ENCODE measurements at regions not wholly inside any gene's neighbourhood (a gene's known extent, or its start where the extent isn't known, plus 50 kb on each side); places are given as distances from the start of the nearest gene placed in this dataset.

DNA sequence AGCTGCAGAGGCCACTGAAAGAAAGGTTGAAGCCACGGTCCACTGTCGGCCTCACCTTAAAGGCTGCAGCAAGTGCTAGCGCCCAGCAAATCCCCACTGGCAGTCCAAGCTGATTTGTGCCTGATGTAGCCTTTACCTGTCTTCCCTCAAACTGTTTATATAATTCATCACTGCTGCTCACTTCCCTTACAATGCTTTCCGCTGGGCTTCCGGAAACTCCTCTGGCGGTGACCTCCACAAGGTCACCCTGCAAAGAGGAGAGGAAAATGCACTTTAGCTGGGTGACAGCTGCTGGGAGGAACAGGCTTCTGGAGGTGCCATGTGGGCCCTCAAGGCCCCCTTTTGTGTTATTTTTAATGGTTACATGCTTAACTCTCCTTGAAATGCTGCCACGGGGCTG is 126.2 kb downstream of the CMPK2 start:
- DNase-seq (ENCODE audit: low spot score), result no peak

DNA sequence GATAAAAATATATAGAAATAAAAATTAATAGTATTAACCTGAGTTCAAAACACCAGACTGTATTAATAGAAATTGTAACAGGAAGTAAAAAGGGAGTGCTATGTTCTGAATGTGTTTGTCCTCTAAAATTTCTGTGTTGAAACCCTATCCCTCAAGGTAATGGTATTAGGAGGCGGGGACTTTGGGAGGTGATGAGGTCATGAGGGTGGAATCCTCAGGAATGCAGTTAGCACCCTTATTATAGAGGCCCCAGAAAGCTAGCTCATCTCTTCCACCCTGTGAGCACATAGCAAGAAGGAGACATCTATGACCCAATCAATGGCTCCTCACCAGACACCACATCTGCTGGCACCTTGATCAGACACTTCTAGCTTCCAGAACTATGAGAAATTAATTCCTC is 124.5 kb downstream of the CMPK2 start:
- DNase-seq (ENCODE audit: low spot score), result no peak

DNA sequence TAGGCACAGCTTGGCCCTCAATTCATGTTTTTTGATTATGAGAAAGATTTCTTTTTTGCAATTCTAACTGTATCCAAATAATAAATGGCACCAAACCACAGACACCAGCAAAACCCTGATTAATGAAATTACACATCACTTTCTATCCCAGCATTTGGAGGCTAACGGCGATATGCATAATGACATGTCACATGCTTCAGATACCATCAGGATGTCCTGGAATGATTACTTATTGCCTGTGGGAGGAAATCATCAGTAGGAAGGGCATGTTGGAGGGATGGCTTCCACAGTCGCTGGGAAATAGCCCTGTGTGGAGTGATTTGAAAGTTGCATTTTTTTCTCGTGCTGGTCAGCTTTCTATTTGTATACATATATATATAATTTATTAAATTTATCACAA is 121.7 kb downstream of the CMPK2 start:
- DNase-seq (ENCODE audit: low spot score), result no peak

DNA sequence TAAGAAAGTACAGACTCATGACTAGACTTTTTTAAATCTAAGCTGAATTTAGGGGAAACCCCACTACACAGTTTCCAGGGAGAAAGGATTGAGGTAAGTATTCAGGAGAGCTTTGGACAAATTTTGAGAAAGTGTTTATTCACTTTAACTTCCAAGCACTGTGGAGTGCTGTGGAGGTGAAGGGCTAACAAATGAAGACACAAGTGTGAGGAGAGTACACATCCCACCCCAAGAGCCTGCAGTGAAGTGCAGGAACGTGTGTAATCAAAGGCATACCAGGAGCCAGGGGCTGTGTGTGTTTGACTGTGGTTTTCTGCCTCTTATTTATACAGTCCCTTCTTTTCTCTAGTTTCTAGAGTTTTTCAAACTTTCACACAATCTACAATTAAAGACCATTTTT is 118.3 kb downstream of the CMPK2 start:
- DNase-seq (ENCODE audit: low spot score), result no peak

DNA sequence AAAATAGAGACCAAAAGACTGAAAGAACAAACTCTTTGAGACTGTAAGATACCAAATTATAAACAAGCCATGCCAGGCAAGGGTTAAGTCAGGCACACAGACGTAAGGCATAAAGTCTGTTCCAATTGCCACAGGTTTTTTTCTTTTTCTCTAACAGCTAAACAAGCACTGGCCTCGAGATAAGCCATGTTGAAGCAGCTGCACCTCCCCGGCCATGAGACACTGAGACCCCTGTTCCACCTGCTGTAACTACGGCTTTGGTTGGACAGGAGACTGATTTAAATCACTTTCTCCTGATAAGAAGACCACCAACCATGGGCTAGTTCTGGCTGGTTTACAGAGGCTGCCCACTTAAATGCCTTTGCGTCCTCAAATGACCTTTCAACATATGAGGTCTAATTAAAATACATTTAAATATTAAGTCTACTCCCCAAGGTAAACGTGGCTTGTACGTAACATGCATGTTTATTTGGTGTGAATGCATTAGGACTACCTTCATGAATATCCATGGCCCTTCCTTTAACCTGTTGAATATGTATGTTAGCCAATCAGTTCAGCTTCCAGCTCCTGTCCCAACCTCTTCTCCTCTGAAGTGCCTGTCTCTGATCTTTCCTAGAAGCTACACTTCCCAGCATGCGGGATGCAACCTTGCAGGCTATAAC is 117.2 kb downstream of the CMPK2 start:
- DNase-seq (ENCODE audit: low spot score), result no peak

DNA sequence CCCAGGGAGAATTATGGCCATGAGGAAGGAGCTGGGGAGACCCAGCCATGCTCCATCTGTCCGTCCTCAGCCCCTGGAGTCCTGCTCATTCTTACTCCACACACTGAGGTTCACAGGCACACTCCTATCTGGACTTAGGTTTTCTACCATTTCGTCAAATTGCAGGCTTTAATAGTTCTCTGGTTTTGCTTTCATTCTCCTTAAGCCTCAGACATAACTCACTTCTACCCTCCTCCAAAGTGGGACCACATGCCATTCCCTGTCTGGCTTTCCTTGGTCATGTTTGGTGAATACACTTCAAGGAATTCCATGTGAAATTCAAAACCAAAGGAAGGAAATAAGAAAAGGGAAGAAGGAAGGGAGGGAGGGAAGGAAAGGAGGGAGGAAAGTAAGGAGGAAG is 115.7 kb downstream of the CMPK2 start:
- DNase-seq (ENCODE audit: low spot score), result no peak

DNA sequence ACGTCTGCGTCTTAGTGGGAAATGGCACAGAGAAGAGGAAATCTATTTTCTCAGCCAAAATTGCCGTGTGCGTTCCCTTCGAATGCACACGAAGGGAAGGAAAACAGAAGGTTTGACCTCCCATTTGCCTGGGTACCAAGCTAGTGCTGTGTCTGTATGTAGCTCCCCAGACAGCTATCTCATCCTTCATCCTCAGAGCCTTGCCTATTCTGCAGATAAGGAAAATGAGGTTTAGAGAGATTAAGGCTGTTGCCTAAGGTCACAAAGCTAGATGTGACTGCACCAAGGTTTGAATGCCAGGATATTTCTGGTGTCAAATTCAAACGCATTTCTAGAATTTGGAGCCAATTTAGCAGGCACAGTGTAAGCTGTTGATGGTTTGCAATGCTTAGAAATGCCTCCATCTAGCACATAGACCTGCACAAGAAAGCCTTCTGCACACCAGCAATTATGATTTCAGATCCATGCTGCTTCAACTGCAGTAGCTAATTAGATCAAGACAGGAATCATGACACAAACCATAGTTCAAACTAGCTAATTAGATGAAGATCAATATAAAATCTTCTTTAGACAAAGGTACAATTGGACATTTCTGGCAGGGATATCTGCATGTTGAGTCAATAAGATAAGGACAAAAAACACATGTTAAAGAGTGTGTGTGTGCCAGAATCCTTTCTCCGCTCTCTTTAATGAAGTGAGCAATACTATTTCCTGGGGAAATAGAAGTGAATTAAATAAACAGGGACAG is 115.1 kb downstream of the CMPK2 start:
- no peak for DNase-seq (ENCODE audit: low spot score)

DNA sequence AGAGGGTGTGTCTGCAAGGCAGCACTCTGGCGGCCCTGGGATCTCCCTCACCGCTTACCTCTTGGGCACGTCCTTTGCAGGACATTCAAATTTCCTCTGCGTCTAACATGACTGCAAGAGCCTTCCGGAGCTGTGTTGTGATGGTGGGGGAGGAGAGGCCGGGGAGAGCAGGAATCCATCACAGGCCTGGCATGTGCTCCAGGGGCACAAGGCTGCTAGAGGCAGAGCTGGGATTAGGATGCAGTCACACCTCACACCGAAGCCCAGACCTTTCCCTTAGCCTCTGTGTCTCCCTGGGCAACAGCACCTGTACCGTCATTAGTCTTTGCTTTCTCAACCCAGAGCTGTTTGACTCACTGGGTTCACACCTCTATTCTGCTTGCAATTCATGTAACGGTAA is 111.3 kb downstream of the CMPK2 start:
- no peak for DNase-seq (ENCODE audit: low spot score)

DNA sequence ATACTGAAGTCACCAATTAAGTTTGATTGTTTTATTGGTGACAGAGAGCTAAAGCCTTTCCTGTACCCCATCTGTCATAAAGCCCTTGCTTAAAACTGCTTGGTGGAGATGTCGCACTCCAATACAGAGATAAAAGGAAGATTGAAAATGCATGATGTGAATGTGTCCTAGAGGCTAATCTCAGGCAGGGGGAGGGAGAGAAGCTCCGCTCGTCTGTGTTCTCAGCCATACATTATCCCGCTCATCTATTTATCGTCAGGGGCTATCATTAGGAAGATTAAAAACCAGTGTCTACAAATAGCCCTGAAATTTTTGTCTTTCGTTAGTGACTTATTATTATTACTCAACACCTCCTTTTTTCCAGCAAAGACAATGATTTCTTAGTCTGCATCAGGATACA is 110.3 kb downstream of the CMPK2 start:
- no peak for DNase-seq (ENCODE audit: low spot score)

DNA sequence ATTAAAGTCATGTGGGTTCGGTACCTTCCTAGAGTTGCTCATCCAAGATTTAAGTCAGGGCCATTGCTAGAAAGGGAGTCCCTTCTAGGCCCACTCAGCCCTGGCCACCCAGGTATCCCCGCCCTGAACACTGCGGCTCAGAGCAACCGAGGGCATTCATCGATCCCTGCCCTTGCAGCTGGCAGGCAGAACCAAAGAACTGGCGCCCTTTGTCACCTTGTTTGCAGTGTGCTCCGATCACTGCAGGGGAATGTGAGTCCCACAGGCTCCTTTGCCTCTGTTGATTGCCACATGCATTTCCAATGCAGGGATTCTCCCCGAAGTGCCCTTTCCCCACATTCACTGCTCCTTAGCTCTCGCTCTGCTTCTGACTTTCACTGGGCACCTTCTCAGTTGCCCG is 108.5 kb downstream of the CMPK2 start:
- no peak for DNase-seq (ENCODE audit: low spot score)

DNA sequence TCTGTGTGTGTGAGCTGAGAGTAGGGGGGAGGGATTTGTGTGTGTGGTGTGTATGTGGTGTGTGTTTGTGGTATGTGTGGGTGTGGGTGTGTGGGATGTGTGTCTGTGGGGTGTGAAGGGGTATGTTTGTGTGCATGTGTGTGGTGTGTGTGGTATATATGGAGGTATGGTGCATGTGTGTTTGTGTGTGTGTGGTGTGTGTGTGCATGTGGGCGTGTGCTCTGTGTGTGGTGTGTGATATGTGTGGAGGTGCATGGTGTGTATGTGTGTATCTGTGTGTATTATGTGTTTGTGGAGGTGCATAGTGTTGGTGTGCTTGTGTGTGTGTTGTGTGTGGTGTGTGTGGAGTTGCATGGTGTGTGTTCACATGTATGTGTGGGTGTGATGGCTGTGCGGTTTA is 106.0 kb downstream of the CMPK2 start:
- no peak for DNase-seq (ENCODE audit: low spot score)

DNA sequence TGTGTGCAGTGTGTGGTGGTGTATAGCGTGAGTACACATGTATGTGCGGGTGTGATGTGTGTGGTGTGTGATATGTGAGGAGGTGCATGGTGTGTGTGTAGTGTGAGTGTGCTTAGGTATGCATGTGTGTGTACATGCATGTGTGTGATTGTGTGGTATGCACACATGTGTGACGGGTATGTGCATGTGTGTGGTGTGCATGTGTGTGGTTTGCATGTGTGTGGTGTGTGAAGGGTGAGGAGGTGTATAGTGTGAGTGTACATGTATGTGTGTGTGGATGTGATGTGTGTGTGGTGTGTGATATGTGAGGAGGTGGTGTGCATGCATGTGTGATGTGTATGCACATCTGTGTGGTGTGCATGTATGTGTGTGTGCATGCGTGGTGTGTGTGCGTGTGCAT is 105.6 kb downstream of the CMPK2 start:
- no peak for DNase-seq (ENCODE audit: low spot score)

DNA sequence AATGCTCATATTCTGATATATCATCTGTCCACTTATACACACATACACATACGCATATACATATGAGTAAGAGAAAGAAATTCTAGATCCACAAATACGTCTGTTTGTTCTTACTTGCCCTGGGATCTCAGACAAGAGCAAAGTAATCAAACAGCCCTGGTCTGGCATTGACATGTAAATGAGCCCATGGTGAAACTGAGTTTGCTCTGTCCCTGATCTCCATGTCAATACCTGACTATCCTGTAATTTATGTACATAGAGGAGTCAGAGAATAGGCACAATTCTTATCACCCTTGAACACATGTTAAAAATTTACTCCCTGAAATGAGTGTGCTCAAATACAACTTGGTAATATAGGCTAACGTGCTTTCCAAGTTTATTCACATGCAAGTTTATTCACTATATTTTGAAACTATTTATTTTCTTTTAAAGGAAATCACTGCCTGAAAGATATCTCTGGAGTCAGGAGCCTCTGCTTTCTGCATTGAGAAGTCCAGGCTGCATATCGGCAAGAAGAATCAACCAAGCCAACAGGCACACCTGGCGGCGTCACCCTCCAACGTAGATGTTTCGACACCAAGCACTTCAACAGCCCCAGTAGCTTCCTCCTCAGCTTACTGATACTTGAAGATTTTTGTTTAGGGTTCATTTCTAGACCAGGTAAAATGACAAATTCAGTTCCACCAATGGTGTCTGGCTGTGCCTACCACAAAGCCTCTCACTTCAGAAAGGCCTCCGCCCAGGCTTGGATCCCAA is 100.6 kb downstream of the CMPK2 start:
- no peak for DNase-seq (ENCODE audit: low spot score)

DNA sequence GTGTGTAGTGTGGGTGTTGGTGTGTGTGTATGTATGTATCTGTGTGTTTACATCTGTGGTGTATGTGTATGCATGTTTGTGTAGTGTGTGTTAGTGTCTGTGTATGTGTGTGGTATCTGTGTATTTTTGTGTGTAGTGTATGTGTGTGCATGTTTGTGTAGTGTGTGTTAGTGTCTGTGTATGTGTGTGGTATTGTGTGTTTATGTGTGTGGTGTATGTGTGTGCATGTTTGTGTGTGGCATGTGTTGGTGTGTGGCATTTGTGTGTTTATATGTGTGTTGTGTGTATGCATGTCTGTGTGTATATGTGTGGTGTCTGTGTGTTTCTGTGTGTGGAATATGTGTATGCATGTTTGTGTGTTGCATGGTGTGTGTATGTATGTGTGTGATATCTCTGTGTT is 96.4 kb downstream of the CMPK2 start:
- no peak for DNase-seq (ENCODE audit: low spot score)

DNA sequence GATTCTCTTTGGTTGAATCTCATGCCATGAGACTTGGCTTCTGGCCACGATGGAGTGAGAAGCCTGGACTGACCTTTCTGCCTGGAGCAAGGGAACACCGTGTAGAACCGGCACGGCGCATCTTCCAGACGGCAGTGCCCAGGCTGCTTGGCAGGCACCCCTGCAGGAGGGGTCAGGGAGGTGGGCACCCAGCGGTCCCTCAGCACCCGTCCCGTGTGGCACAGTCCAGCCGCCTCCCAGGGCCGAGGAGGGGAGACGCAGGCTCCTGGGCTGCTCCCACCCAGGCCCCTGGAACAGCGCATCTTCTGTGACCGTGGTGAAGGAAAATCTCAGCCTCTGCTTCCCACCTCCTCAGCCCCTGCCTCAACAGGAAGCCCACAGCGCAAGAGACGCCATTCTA is 95.7 kb downstream of the CMPK2 start:
- DNase-seq (ENCODE audit: low spot score), result no peak

DNA sequence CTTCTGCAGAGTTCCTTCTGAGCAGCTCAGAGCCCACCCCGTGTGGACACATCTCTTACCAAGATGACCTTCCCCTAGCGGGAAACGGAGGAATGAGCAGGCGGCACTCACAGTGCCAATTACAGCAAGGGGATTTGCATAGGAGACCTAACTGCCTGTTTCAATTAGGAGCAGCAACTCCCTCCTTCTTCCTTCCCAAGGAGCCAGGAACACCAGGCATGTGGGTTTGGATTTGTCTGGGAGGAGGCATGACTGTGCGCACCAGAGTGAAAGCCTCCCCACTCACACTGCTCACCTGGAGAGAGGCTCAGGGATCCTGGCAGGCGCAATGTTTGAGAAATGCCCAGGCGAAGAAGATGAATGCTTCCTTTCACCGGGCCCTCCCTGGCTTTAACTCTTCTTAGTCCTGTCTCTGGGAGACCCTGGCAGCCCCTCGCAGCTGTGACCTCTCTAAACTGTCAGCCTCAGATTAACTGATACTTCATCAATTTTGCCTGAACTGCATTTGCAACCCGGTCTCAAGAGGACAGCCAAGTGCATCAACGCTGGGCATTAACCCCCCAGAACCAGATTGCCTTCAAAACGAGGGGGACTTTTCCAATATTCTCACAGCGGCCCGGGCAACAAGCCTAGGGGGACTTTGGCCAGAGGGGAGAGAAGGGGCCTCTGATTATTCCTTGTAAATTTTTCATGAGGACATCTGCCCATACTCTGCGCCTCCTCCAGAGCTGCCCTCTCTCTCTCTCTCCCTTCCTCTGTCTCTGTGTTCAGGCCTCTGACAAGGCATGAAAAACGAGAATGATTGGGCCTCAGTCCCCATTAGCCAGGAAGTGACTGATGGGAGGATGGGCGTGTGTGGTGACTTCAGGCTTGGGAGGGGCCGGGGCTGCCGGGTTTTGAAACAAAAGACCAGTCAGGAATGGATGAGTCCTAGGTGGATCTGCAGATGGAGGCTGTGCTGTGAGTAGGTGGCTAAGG is 93.8 kb downstream of the CMPK2 start:
- peak; percentile 6 for DNase-seq (ENCODE audit: low spot score)

DNA sequence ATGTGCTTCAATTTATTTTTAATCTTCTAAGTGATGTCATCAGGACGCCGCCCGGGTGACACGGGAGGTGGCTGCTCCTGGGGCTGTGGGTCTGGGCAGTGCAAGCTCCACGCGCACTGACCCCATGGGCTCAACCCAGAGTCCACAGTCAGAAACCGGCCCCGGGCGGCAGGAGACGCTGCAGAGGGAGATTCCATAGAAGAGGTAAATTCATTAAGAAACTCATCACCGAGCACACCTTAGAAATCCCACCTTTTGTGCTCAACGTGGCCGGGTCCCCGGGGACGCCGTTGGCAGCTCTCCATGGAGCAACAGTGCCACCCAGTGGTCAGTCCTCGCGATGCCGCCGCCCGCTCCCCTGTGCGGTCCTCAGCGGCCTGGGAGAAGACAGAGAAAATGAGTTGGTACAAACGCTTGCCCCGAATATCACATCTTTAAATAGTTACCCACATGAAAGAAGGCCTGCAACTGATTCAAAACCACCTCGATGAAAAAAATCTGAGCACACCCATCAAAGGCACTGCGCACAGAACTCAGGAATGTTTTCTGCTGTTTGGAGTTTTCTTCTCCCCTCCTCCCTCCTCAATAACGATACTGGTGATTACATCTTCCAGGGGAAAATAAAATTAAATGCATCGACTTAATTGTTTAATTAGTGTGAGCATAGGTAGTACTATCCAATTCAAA is 92.6 kb downstream of the CMPK2 start:
- peak; percentile 12 for DNase-seq (ENCODE audit: low spot score)

DNA sequence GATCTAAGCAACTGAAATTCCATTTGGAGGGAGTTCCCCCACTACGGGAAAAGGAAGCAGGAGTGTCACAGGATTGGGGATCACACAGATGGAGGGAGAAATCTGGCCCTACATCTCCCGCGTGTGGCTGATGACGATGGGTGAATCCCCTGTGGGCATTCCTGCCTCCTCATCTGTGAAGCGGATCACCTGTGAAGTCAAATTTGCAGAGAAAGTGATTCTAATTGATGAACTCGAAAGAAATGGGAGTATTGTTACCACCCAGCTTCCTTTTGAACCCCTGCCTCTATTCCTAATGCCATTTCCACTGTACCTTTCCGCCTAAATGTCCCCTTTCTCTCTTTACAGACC is 92.0 kb downstream of the CMPK2 start:
- DNase-seq (ENCODE audit: low spot score), result no peak

DNA sequence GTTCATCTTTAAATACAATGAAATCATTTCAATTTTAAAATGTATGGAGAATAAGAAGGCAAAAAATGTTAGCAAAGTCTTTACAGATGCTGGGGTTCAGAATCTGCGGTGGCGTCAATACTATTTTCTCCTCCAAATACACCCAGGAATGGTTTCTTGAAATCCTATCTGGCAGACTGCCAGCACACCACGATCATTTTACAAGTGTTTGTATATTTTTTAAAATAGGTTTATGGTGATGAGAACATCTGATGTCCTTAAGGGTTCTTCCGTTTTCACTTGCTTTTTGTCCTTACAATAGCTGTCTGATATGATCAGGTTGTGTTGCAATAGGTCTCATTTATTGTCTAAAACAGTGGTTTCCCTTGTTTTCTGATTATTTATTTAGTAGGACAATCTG is 89.6 kb downstream of the CMPK2 start:
- DNase-seq (ENCODE audit: low spot score), result no peak

DNA sequence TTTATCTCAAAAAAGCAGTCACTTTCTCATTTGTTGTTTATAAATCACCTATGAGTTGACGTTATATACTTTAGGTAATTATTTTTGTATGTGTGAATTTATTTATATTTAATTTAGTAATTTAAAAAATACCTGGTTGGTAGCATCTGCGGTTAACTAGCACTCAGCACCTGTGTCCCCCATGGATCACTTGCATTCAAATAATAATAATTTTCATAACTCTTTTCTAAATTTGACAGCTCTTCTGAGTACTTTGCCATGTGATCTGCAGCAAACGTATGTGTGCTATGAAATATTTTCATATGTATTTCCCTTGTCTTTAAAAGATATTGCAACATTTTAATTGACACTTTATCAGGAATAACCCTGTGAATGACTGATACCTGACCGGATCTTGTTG is 88.1 kb downstream of the CMPK2 start:
- DNase-seq (ENCODE audit: low spot score), result no peak

DNA sequence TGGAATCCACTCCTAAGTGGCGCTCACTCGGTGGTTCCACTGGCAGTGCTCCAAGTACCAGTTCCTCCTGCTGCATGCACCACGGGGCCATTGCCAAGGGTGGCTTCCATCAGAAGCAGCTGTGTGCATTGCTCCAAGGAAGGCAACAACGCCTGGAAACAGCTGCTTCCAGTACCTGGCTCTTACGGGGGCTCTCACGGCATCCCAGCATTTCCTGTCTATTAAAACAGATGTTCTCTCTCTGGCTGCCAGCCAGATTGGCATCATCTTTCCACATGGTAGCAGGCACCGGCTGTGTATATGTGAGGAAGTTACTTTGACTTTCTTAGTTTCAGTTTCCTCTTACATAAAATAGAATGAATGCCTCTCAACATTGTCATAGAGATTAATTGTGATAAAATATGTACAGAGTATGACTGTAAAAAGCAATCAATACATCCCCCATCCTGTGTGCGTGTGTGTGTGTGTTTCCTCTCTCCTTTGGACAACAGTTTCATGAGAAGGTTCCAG is 84.9 kb downstream of the CMPK2 start:
- peak; percentile 48 for DNase-seq (ENCODE audit: low spot score)
